HepG2 (cell line): ENCODE measurements at regions not wholly inside any gene's neighbourhood (a gene's known extent, or its start where the extent isn't known, plus 50 kb on each side); places are given as distances from the start of the nearest gene placed in this dataset.

Experiments
- ATAC-seq: fragments of 200-7000 bp; cut with Tn5 transposase; 3 replicates; pipeline ENCODE4 v1.9.1; 2020; ENCODE audit warnings: mild to moderate bottlenecking, moderate library complexity
- BruUV-seq: library from RNA; stranded (reverse); fragments of 400-500 nt; replicated peaks from 2 replicates; lab custom pipeline; 2021; lab: Mats Ljungman, UMichigan
- CTCF ChIA-PET: fragments of 300-600 bp; formaldehyde crosslinking; extraction: SDS; loops from one replicate; lab custom pipeline; 2021; ENCODE audit warnings: low total read pairs, inconsistent platforms, low intra/inter-chr PET ratio; lab: Yijun Ruan, JAX
- POLR2A ChIA-PET: fragments of 350-600 bp; sonication (Branson Sonifier 250); formaldehyde crosslinking; loops from one replicate; lab custom pipeline; 2020; ENCODE audit warnings: antibody characterized with exemption, inconsistent platforms; lab: Yijun Ruan, JAX
- DNase-seq: peaks from one replicate; pipeline ENCODE4 v3.0.0-alpha.2; 2015; ENCODE audit warnings: low spot score
- FAIRE-seq: peaks from 3 replicates; lab custom pipeline; 2011; peaks lifted over from hg19 to GRCh38; lab: Jason Lieb, UNC
- H2AFZ ChIP-seq: one replicate; pipeline ENCODE4 v1.6.1; 2011; ENCODE audit warnings: low read length, inconsistent platforms
- H3K27ac ChIP-seq: fragments of 300-600 bp; 3 replicates; pipeline ENCODE4 v1.8.0; 2011; ENCODE audit warnings: mixed run types, mild to moderate bottlenecking, mixed read lengths, low read length, inconsistent platforms; ENCODE audit not compliant: insufficient read depth; ENCODE audit errors: extremely low read length
- H3K27me3 ChIP-seq, 2 experiments: fragments of 200-600 bp in 1 of 2; 2 replicates in 1 of 2; 3 replicates in 1 of 2; pipeline versions ENCODE4 v1.6.0 to v1.8.0; 2011; ENCODE audit warnings: low read length in 2 of 2, mild to moderate bottlenecking in 2 of 2, moderate library complexity in 2 of 2, inconsistent platforms in 1 of 2; ENCODE audit not compliant: insufficient read depth in 2 of 2, control insufficient read depth in 1 of 2
- H3K36me3 ChIP-seq, 2 experiments: fragments of 200-600 bp in 1 of 2; replicated peaks in 1 of 2; 2 replicates in 1 of 2; 3 replicates in 1 of 2; pipeline versions ENCODE4 v1.5.1 to v1.8.0; 2011; ENCODE audit warnings: low read length in 2 of 2, inconsistent platforms in 1 of 2; ENCODE audit not compliant: insufficient read depth in 2 of 2, control insufficient read depth in 1 of 2
- H3K4me1 ChIP-seq: 2 replicates; pipeline ENCODE4 v1.5.1; 2012; ENCODE audit warnings: low read length, inconsistent platforms; ENCODE audit not compliant: insufficient read depth
- H3K4me2 ChIP-seq: 2 replicates; pipeline ENCODE4 v1.6.0; 2011; ENCODE audit warnings: low read depth, low read length, inconsistent platforms
- H3K4me3 ChIP-seq, 3 experiments: fragments of 200-600 bp in 1 of 3; sonication (generic), shearing (Covaris generic) in 1 of 3; replicated peaks in 1 of 3; 2 replicates each; pipeline ENCODE4 v1.5.1; 2011 to 2016; ENCODE audit warnings: low read length in 3 of 3, inconsistent platforms in 2 of 3, low read depth in 2 of 3, mild to moderate bottlenecking in 2 of 3, control low read depth in 1 of 3, mixed read lengths in 1 of 3; ENCODE audit not compliant: insufficient read depth in 1 of 3
- H3K79me2 ChIP-seq: one replicate; pipeline ENCODE4 v1.6.1; 2011; ENCODE audit warnings: low read length, inconsistent platforms; ENCODE audit not compliant: insufficient read depth
- H3K9ac ChIP-seq: 2 replicates; pipeline ENCODE4 v1.6.0; 2011; ENCODE audit warnings: mild to moderate bottlenecking, low read depth, low read length, inconsistent platforms; ENCODE audit not compliant: insufficient read depth
- H3K9me3 ChIP-seq: 2 replicates; pipeline ENCODE4 v1.5.1; 2012; ENCODE audit warnings: mild to moderate bottlenecking, low read length
- H4K20me1 ChIP-seq: 2 replicates; pipeline ENCODE4 v1.6.0; 2011; ENCODE audit warnings: inconsistent platforms, mild to moderate bottlenecking, low read length, moderate library complexity; ENCODE audit not compliant: insufficient read depth
- ATF1 ChIP-seq: IDR thresholded peaks from 2 replicates; pipeline ENCODE4 v1.6.1; 2016; ENCODE audit warnings: mild to moderate bottlenecking, control low read depth
- ESRRA ChIP-seq: sonication (generic); formaldehyde crosslinking; IDR thresholded peaks from 2 replicates; pipeline ENCODE4 v1.5.1; 2020; ENCODE audit warnings: mild to moderate bottlenecking, low read depth, missing genetic modification reagents
- HNF4G ChIP-seq, 2 experiments: sonication (generic) in 1 of 2; formaldehyde crosslinking in 1 of 2; IDR thresholded peaks; 2 replicates each; pipeline versions ENCODE4 v1.4.0 to v1.6.1; 2011 to 2020; ENCODE audit warnings: borderline replicate concordance in 2 of 2, low read depth in 2 of 2, mild to moderate bottlenecking in 2 of 2, low read length in 1 of 2, missing genetic modification reagents in 1 of 2, moderate library complexity in 1 of 2
- KMT2A ChIP-seq: sonication (generic); formaldehyde crosslinking; IDR thresholded peaks from 2 replicates; pipeline ENCODE4 v1.4.0; 2020; ENCODE audit warnings: missing genetic modification reagents
- SRF ChIP-seq: IDR thresholded peaks from 2 replicates; pipeline ENCODE4 v1.6.1; 2011; ENCODE audit warnings: mild to moderate bottlenecking, low read depth, low read length, moderate library complexity
- WGBS: methylation state at CpG from one replicate; pipeline ENCODE4 v1.1.6; 2017; ENCODE audit warnings: low lambda C conversion rate; 5-methylcytosine and 5-hydroxymethylcytosine counted together
- in situ Hi-C: cut with HindIII; loops from 2 replicates; pipeline ENCODE4 v1.10.0; 2017; ENCODE audit warnings: low pct_unique_long_range_greater_than_20kb; ENCODE audit not compliant: extremely low pct_ligation_motif_present
- intact Hi-C: fragments of 100-400 bp; cut with micrococcal nuclease; formaldehyde crosslinking; loops from one replicate; pipeline ENCODE4 v1.10.0; 2022; ENCODE audit not compliant: unreplicated experiment
- TF ChIP-seq, protein P1 (sequence below): sonication (generic); formaldehyde crosslinking; IDR thresholded peaks from 2 replicates; pipeline ENCODE4 v1.4.0; 2020; ENCODE audit warnings: missing genetic modification reagents
- TF ChIP-seq, protein P2 (sequence below): sonication (generic); formaldehyde crosslinking; IDR thresholded peaks from 2 replicates; pipeline ENCODE4 v1.4.0; 2020; ENCODE audit warnings: missing genetic modification reagents
- TF ChIP-seq, protein P3 (sequence below): sonication (generic); formaldehyde crosslinking; IDR thresholded peaks from 2 replicates; pipeline ENCODE4 v1.4.0; 2020; ENCODE audit warnings: missing genetic modification reagents

DNA sequence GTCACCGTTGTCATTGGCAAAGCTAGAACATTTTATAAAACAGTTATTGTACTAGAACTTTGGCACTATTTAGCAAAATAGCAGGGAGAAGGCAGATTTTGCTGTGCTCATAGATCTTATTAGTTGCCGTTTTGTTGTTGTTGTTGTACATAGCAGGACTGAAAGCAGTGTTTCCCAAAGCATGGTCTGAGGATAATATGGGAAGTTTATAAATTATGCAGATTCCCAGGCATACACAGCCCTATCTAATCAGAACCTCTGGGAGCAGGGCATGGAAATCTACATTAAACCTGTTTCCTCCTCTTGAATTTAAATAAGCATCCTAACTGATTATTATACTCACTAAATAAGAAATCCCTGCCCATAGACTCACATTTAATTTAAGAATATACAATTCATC, 87.9 kb downstream of the RAP2B start (continued):
- TF ChIP-seq, protein P1, sequence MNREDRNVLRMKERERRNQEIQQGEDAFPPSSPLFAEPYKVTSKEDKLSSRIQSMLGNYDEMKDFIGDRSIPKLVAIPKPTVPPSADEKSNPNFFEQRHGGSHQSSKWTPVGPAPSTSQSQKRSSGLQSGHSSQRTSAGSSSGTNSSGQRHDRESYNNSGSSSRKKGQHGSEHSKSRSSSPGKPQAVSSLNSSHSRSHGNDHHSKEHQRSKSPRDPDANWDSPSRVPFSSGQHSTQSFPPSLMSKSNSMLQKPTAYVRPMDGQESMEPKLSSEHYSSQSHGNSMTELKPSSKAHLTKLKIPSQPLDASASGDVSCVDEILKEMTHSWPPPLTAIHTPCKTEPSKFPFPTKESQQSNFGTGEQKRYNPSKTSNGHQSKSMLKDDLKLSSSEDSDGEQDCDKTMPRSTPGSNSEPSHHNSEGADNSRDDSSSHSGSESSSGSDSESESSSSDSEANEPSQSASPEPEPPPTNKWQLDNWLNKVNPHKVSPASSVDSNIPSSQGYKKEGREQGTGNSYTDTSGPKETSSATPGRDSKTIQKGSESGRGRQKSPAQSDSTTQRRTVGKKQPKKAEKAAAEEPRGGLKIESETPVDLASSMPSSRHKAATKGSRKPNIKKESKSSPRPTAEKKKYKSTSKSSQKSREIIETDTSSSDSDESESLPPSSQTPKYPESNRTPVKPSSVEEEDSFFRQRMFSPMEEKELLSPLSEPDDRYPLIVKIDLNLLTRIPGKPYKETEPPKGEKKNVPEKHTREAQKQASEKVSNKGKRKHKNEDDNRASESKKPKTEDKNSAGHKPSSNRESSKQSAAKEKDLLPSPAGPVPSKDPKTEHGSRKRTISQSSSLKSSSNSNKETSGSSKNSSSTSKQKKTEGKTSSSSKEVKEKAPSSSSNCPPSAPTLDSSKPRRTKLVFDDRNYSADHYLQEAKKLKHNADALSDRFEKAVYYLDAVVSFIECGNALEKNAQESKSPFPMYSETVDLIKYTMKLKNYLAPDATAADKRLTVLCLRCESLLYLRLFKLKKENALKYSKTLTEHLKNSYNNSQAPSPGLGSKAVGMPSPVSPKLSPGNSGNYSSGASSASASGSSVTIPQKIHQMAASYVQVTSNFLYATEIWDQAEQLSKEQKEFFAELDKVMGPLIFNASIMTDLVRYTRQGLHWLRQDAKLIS (CRISPR knock-in tag), result no peak

DNA sequence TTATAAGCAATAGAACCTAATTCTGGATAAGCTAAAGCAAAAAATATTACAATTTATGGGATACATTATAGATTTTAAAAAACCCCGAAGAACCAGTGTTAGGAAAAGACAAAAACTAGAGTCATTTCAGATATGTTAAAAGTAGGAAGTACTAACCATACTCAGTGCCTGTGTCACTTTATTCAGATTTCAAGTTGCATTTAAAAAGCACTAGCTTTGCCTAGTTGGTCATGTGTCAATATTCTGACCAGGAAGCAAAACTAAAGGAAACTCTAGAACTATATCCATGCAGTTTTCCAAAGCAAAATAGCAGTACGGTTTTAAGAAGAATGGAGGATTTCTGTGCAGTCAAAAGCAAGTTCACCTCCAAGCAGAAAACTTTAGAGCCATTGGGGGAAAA, 88.4 kb downstream of the RAP2B start:
- in situ Hi-C loops, result no loop called here
- Histone ChIP-seq H3K9ac (no peak overlapping the region), H3K4me3 (no peak overlapping the region), H3K36me3 (no peaks in the 10 kb centered on the region), H3K4me2 (no peak overlapping the region), H3K4me1 (no peaks in the 10 kb centered on the region), H4K20me1 (no peaks in the 10 kb centered on the region), H3K27me3 (no peaks in the 10 kb centered on the region), H2AFZ (no peak overlapping the region)
- under 1% methylated on average over 2 of the region's 2 CpGs for WGBS
- intact Hi-C loops, result no loop called here
- no TSS peak for BruUV-seq
- no peak for ATAC-seq
- POLR2A ChIA-PET, result no interaction called here
- DNase-seq, result no peak
- CTCF ChIA-PET, result no interaction called here
- no peak for FAIRE-seq
- TF ChIP-seq ESRRA (CRISPR knock-in tag) (no peak), HNF4G (IDR thresholded peaks at IDR 0.05; ENCODE audit: borderline replicate concordance, low read depth, low read length) (no peak), HNF4G (CRISPR knock-in tag; IDR thresholded peaks at IDR 0.05; ENCODE audit: borderline replicate concordance, low read depth) (no peak), SRF (no peak), KMT2A (no peak), ATF1 (no peak)
- TF ChIP-seq, protein P2, sequence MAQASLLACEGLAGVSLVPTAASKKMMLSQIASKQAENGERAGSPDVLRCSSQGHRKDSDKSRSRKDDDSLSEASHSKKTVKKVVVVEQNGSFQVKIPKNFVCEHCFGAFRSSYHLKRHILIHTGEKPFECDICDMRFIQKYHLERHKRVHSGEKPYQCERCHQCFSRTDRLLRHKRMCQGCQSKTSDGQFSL (CRISPR knock-in tag), result no peak
- TF ChIP-seq, protein P3, sequence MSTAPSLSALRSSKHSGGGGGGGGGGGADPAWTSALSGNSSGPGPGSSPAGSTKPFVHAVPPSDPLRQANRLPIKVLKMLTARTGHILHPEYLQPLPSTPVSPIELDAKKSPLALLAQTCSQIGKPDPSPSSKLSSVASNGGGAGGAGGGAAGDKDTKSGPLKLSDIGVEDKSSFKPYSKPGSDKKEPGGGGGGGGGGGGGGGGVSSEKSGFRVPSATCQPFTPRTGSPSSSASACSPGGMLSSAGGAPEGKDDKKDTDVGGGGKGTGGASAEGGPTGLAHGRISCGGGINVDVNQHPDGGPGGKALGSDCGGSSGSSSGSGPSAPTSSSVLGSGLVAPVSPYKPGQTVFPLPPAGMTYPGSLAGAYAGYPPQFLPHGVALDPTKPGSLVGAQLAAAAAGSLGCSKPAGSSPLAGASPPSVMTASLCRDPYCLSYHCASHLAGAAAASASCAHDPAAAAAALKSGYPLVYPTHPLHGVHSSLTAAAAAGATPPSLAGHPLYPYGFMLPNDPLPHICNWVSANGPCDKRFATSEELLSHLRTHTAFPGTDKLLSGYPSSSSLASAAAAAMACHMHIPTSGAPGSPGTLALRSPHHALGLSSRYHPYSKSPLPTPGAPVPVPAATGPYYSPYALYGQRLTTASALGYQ (CRISPR knock-in tag), result no peak
- TF ChIP-seq, all 625 proteins: peak for 0
- Histone ChIP-seq H3K27ac (no peak overlapping the region), H3K79me2 (no peaks in the 10 kb centered on the region), H3K9me3 (no peaks in the 10 kb centered on the region)
